Natural killer cell (primary cell): ENCODE measurements at regions not wholly inside any gene's neighbourhood (a gene's known extent, or its start where the extent isn't known, plus 50 kb on each side); places are given as distances from the start of the nearest gene placed in this dataset.

Source experiments
- ATAC-seq, 3 donors: fragments of 150-1000 bp in 2 of 3; fragments of 200-7000 bp in 1 of 3; cut with Tn5 transposase; 1 replicate in 1 of 3; 2 replicates in 2 of 3; pipeline ENCODE4 v1.10.0; 2021; ENCODE audit warnings: mild to moderate bottlenecking in 2 of 3, moderate library complexity in 2 of 3
- DNase-seq, 2 donors: peaks; one replicate each; pipeline versions ENCODE4 v3.0.0 to v3.0.0-alpha.2; 2013 to 2021; ENCODE audit warnings: mixed read lengths in 1 of 2
- H3K27ac ChIP-seq: one replicate; pipeline ENCODE4 v1.5.1; 2013; ENCODE audit warnings: mild to moderate bottlenecking, low read length
- H3K27me3 ChIP-seq: one replicate; pipeline ENCODE4 v1.6.1; 2013; ENCODE audit warnings: low read length; ENCODE audit not compliant: control insufficient read depth, insufficient read depth
- H3K36me3 ChIP-seq: one replicate; pipeline ENCODE4 v1.6.1; 2013; ENCODE audit warnings: low read length; ENCODE audit not compliant: control insufficient read depth, insufficient read depth
- H3K4me1 ChIP-seq: one replicate; pipeline ENCODE4 v1.6.1; 2013; ENCODE audit warnings: low read length; ENCODE audit not compliant: control insufficient read depth, insufficient read depth
- H3K4me3 ChIP-seq: one replicate; pipeline ENCODE4 v1.5.1; 2013; ENCODE audit warnings: low read length
- H3K9me3 ChIP-seq: one replicate; pipeline ENCODE4 v1.6.1; 2013; ENCODE audit warnings: low read length; ENCODE audit not compliant: control insufficient read depth, insufficient read depth
- H3K27ac Mint-ChIP-seq, 2 donors: one replicate each; pipeline ENCODE4 v1.8.0; 2022; ENCODE audit warnings: mild to moderate bottlenecking in 2 of 2, mixed read lengths in 2 of 2, moderate library complexity in 1 of 2
- H3K27me3 Mint-ChIP-seq, 2 donors: one replicate each; pipeline ENCODE4 v1.8.0; 2022; ENCODE audit warnings: low read depth in 2 of 2, mixed read lengths in 2 of 2
- H3K36me3 Mint-ChIP-seq: one replicate; pipeline ENCODE4 v1.8.0; 2022; ENCODE audit warnings: mixed read lengths
- H3K4me1 Mint-ChIP-seq, 2 donors: one replicate each; pipeline ENCODE4 v1.8.0; 2022; ENCODE audit warnings: mixed read lengths in 2 of 2
- H3K4me3 Mint-ChIP-seq: one replicate; pipeline ENCODE4 v1.8.0; 2022; ENCODE audit warnings: mild to moderate bottlenecking, moderate library complexity, mixed read lengths
- H3K9me3 Mint-ChIP-seq, 2 donors: one replicate each; pipeline ENCODE4 v1.8.0; 2022; ENCODE audit warnings: mixed read lengths in 2 of 2
- WGBS: methylation state at CpG from one replicate; pipeline ENCODE4 v1.1.7; 2013; ENCODE audit warnings: missing lambda C conversion rate; ENCODE audit not compliant: insufficient coverage; 5-methylcytosine and 5-hydroxymethylcytosine counted together
- intact Hi-C: fragments of 100-400 bp; cut with micrococcal nuclease; formaldehyde crosslinking; loops from one replicate; pipeline ENCODE4 v1.14.2; 2022
- TF ChIP-seq, protein P1 (sequence below): fragments of 200-600 bp; IDR thresholded peaks from one replicate; pipeline ENCODE4 v1.8.0; 2022; ENCODE audit warnings: antibody characterized with exemption

DNA sequence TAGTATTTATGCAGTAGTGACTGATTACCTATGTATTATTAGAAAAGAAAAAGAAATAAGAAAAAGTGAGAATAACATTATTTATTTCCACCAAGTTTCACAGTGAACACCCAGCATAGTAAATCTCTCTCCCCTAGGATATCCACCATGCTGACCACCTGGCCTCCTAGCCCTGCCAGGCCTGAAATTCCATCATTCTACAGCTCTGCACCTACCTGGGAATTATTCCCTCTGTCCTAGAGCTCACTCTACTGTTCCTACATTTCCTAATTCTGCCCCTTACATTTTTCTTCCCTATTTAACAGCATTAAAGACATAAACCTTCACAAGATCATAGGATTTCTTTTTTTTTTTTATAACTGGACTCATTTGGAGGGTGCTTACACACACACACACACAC lies 525.3 kb upstream of the PPP2R3A start:
- no peak overlapping the region for H3K27ac ChIP-seq
- no peak for DNase-seq
- no peak overlapping the region for H3K4me3 Mint-ChIP-seq
- H3K27ac Mint-ChIP-seq: no peak overlapping the region
- ATAC-seq: no peak
- no peaks in the 10 kb centered on the region for H3K9me3 ChIP-seq
- TF ChIP-seq, protein P1, sequence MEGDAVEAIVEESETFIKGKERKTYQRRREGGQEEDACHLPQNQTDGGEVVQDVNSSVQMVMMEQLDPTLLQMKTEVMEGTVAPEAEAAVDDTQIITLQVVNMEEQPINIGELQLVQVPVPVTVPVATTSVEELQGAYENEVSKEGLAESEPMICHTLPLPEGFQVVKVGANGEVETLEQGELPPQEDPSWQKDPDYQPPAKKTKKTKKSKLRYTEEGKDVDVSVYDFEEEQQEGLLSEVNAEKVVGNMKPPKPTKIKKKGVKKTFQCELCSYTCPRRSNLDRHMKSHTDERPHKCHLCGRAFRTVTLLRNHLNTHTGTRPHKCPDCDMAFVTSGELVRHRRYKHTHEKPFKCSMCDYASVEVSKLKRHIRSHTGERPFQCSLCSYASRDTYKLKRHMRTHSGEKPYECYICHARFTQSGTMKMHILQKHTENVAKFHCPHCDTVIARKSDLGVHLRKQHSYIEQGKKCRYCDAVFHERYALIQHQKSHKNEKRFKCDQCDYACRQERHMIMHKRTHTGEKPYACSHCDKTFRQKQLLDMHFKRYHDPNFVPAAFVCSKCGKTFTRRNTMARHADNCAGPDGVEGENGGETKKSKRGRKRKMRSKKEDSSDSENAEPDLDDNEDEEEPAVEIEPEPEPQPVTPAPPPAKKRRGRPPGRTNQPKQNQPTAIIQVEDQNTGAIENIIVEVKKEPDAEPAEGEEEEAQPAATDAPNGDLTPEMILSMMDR: no peak
- no peaks in the 10 kb centered on the region for H3K36me3 Mint-ChIP-seq
- no peaks in the 10 kb centered on the region for H3K27me3 ChIP-seq
- peaks cover 2 to 3% of the 10 kb centered on the region in 2 donors for H3K9me3 Mint-ChIP-seq
- no peaks in the 10 kb centered on the region for H3K4me1 Mint-ChIP-seq
- no peaks in the 10 kb centered on the region for H3K4me1 ChIP-seq
- intact Hi-C loops: no loop called here
- no peak overlapping the region for H3K4me3 ChIP-seq
- H3K36me3 ChIP-seq: no peaks in the 10 kb centered on the region
- H3K27me3 Mint-ChIP-seq: no peaks in the 10 kb centered on the region

DNA sequence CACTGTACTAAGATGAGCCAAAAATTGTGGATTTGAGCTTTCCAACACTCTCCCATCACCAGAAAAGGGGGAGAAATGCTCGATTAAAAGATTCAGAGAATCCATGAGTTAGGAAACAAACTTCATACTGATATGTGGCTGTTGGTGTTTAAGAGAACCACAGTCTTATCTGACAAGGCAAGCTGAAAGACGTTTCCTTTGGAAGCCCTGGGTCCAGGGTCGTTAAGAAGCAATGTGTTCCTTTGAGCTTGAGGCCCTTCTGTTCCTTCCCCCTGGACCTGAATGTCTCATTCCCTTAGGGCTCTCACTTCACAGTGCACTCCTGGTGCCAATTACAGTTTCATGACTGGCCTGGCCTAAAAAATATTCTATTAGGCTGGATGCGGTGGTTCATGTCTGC lies 524.8 kb upstream of the PPP2R3A start:
- intact Hi-C loops: no loop called here
- ATAC-seq: no peak
- Histone ChIP-seq H3K36me3 (no peaks in the 10 kb centered on the region), H3K27me3 (no peaks in the 10 kb centered on the region), H3K4me1 (no peaks in the 10 kb centered on the region), H3K4me3 (no peak overlapping the region), H3K27ac (no peak overlapping the region), H3K9me3 (no peaks in the 10 kb centered on the region)
- WGBS: 16% methylated on average over 3 of the region's 4 CpGs
- no peaks in the 10 kb centered on the region for H3K4me1 Mint-ChIP-seq
- TF ChIP-seq, protein P1: no peak
- DNase-seq: no peak
- H3K27me3 Mint-ChIP-seq: no peaks in the 10 kb centered on the region
- H3K4me3 Mint-ChIP-seq: no peak overlapping the region
- H3K9me3 Mint-ChIP-seq: peaks cover 2 to 3% of the 10 kb centered on the region in 2 donors
- H3K27ac Mint-ChIP-seq: no peak overlapping the region
- H3K36me3 Mint-ChIP-seq: no peaks in the 10 kb centered on the region

DNA sequence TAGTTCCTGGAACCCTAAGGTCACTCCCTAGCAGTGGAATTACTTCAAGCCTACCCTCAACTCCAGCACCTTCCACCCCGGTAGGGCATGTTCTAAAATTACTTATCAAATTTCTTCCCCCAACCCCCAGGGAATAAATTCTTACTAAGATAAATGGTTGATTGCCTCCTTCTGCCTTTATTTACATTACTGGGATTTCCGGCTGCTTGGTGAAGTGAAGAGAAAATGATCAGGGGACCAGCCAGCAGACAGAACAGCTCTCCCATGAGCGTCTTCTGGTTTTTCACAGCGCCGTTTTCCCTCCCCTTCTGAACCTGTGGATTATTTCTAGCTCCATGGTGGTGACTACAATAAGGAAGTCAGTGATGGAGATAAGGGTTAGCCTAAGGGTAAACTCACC lies 521.5 kb upstream of the PPP2R3A start:
- Histone ChIP-seq H3K4me3 (no peak overlapping the region), H3K9me3 (no peaks in the 10 kb centered on the region), H3K27ac (no peak overlapping the region), H3K27me3 (no peaks in the 10 kb centered on the region), H3K36me3 (no peaks in the 10 kb centered on the region), H3K4me1 (no peaks in the 10 kb centered on the region)
- intact Hi-C loops: no loop called here
- H3K4me1 Mint-ChIP-seq: no peaks in the 10 kb centered on the region
- ATAC-seq (no peak), DNase-seq (no peak)
- H3K4me3 Mint-ChIP-seq: no peak overlapping the region
- H3K27me3 Mint-ChIP-seq: no peaks in the 10 kb centered on the region
- peaks cover 0 to 2% of the 10 kb centered on the region in 2 donors for H3K9me3 Mint-ChIP-seq
- TF ChIP-seq, protein P1: no peak
- WGBS: 98% methylated on average over 4 of the region's 5 CpGs
- H3K27ac Mint-ChIP-seq: no peak overlapping the region
- H3K36me3 Mint-ChIP-seq: no peaks in the 10 kb centered on the region

DNA sequence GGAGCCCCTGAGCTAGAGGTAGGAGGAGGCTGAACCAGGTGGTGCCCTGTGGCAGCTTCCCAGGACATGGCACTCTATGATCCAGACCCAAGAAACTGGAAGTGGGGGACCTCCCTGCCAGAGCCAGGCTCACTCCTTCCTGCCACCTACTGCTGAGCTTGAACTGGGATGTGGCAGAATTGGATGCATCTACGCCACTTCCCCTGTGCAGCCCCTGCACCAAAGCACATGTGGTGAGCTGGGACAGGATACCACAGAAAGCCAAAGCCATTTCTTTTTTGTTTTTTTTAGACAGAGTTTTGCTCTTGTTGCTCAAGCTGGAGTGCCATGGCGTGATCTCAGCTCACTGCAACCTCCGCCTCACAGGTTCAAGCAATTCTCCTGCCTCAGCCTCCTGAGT lies 518.0 kb upstream of the PPP2R3A start:
- H3K9me3 ChIP-seq: no peaks in the 10 kb centered on the region

More for the DNA sequence above, 518.0 kb upstream of the PPP2R3A start:
- H3K36me3 Mint-ChIP-seq: no peaks in the 10 kb centered on the region
- H3K27ac Mint-ChIP-seq: no peak overlapping the region
- WGBS: 79% methylated on average over 3 of the region's 3 CpGs
- no peaks in the 10 kb centered on the region for H3K4me1 Mint-ChIP-seq
- intact Hi-C loops: no loop called here
- H3K27me3 ChIP-seq: no peaks in the 10 kb centered on the region
- no peaks in the 10 kb centered on the region for H3K36me3 ChIP-seq
- H3K27me3 Mint-ChIP-seq: no peaks in the 10 kb centered on the region
- no peak overlapping the region for H3K4me3 ChIP-seq
- peaks cover 3 to 4% of the 10 kb centered on the region in 2 donors for H3K9me3 Mint-ChIP-seq
- H3K27ac ChIP-seq: no peak overlapping the region
- ATAC-seq (no peak), DNase-seq (no peak)
- no peak overlapping the region for H3K4me3 Mint-ChIP-seq
- no peaks in the 10 kb centered on the region for H3K4me1 ChIP-seq
- TF ChIP-seq, protein P1: no peak
